Choroid plexus epithelial cell (primary cell): ENCODE measurements at regions not wholly inside any gene's neighbourhood (a gene's known extent, or its start where the extent isn't known, plus 50 kb on each side); places are given as distances from the start of the nearest gene placed in this dataset.
"Not testable (repeated sequence)": the region's sequence is repeated elsewhere in the genome, so short reads cannot be mapped to it uniquely, and the experiment has no call there.

Source experiments
- DNase-seq: peaks from one replicate; pipeline ENCODE4 v3.0.0-alpha.2; 2010; ENCODE audit warnings: low read depth
- H3K4me3 ChIP-seq: 2 replicates; pipeline ENCODE4 v1.5.1; 2011; ENCODE audit warnings: low read depth, mild to moderate bottlenecking, control low read depth, low read length, moderate library complexity
- CTCF ChIP-seq: conservative IDR thresholded peaks from 2 replicates; pipeline ENCODE4 v1.5.1; 2011; ENCODE audit warnings: low read depth, mild to moderate bottlenecking, control low read depth, inconsistent platforms, low read length, moderate library complexity

GRCh38 chr12:59304077-59304721 is 291.6 kb upstream of the SLC16A7 start:
- H3K4me3 ChIP-seq = no peak overlapping the region
- DNase-seq = no peak
- no peak for TF ChIP-seq CTCF

GRCh38 chr12:59298296-59298695 is 297.5 kb upstream of the SLC16A7 start:
- no peak for DNase-seq
- no peak for TF ChIP-seq CTCF
- H3K4me3 ChIP-seq = no peak overlapping the region

- no peak for DNase-seq
- TF ChIP-seq CTCF = no peak
- no peak overlapping the region for H3K4me3 ChIP-seq
These were observed 301.6 kb upstream of the SLC16A7 start for GRCh38 chr12:59294221-59294620.

GRCh38 chr12:59282999-59283398 is 312.8 kb upstream of the SLC16A7 start:
- peak; percentile 2 for DNase-seq
- no peak overlapping the region for H3K4me3 ChIP-seq
- TF ChIP-seq CTCF = no peak

GRCh38 chr12:59273561-59273960 is 322.3 kb upstream of the SLC16A7 start:
- not testable (repeated sequence) for H3K4me3 ChIP-seq, DNase-seq

GRCh38 chr12:59268295-59268809 is 327.5 kb upstream of the SLC16A7 start:
- no peak for TF ChIP-seq CTCF
- H3K4me3 ChIP-seq = no peak overlapping the region
- no peak for DNase-seq

GRCh38 chr12:59260202-59260601 is 335.6 kb upstream of the SLC16A7 start:
- TF ChIP-seq CTCF = no peak
- no peak for DNase-seq
- H3K4me3 ChIP-seq = no peak overlapping the region
